H1 (cell line): ENCODE measurements at regions not wholly inside any gene's neighbourhood (a gene's known extent, or its start where the extent isn't known, plus 50 kb on each side); places are given as distances from the start of the nearest gene placed in this dataset.

Experiments used
- BRCA1 ChIP-seq: IDR thresholded peaks from 2 replicates; pipeline ENCODE4 v1.6.1; 2012; ENCODE audit warnings: low read depth, low read length, improper control_type of control experiment
- CBX8 ChIP-seq: fragments of 300-800, 300-1000 bp; sonication (generic); IDR thresholded peaks from 2 replicates; pipeline ENCODE4 v1.7.1; 2016; ENCODE audit warnings: low read depth, low read length, borderline replicate concordance
- KDM4A ChIP-seq: IDR thresholded peaks from one replicate; pipeline ENCODE4 v1.7.1; 2012; ENCODE audit warnings: low read depth, mild to moderate bottlenecking, moderate library complexity, low read length, inconsistent platforms; ENCODE audit not compliant: severe bottlenecking
- NANOG ChIP-seq: IDR thresholded peaks from 2 replicates; pipeline ENCODE4 v1.6.1; 2011; ENCODE audit warnings: low read length, low read depth, mild to moderate bottlenecking, inconsistent platforms; ENCODE audit not compliant: insufficient read depth, poor library complexity, severe bottlenecking
- POLR2AphosphoS5 ChIP-seq: IDR thresholded peaks from 2 replicates; pipeline ENCODE4 v1.6.1; 2011; ENCODE audit warnings: low read depth, low read length
- RXRA ChIP-seq: IDR thresholded peaks from 2 replicates; pipeline ENCODE4 v1.6.1; 2011; ENCODE audit warnings: low read depth, mild to moderate bottlenecking, low read length, moderate library complexity; ENCODE audit not compliant: insufficient read depth
- SAP30 ChIP-seq: fragments of 300-600 bp; sonication (generic); IDR thresholded peaks from 2 replicates; pipeline ENCODE4 v1.7.1; 2012; ENCODE audit warnings: low read length, moderate library complexity, mild to moderate bottlenecking, inconsistent platforms; ENCODE audit not compliant: insufficient read depth, insufficient replicate concordance
- SP2 ChIP-seq: IDR thresholded peaks from 2 replicates; pipeline ENCODE4 v1.6.1; 2012; ENCODE audit warnings: mild to moderate bottlenecking, low read length, inconsistent platforms
- YY1 ChIP-seq: IDR thresholded peaks from 2 replicates; pipeline ENCODE4 v1.6.1; 2011; ENCODE audit warnings: low read depth, mild to moderate bottlenecking, low read length
- TF ChIP-seq, protein P1 (sequence below): fragments of 300-600 bp; sonication (generic); IDR thresholded peaks from 2 replicates; pipeline ENCODE4 v1.7.1; 2012; ENCODE audit warnings: low read length, moderate library complexity, mild to moderate bottlenecking, inconsistent platforms; ENCODE audit not compliant: insufficient replicate concordance

DNA sequence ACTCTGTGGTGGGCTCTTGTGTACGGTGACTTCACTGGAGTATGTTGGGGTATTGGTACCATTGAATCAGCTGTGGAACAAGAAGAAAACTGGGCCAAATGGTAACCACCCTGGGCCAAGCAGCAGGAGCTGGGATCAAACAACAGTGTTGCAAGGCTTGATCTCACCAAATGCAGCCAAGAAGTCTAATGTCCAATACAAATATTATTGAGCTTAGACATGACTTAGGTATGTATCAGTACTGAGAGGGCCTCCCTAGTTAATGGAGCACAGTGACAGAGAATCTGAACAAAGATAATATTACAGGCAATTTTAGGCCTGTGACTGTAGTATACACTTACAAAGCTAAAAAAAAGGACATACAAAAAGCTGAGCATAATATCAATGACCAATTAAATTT lies 604.8 kb downstream of the PLA2G4A start (continued):
- TF ChIP-seq, protein P1, sequence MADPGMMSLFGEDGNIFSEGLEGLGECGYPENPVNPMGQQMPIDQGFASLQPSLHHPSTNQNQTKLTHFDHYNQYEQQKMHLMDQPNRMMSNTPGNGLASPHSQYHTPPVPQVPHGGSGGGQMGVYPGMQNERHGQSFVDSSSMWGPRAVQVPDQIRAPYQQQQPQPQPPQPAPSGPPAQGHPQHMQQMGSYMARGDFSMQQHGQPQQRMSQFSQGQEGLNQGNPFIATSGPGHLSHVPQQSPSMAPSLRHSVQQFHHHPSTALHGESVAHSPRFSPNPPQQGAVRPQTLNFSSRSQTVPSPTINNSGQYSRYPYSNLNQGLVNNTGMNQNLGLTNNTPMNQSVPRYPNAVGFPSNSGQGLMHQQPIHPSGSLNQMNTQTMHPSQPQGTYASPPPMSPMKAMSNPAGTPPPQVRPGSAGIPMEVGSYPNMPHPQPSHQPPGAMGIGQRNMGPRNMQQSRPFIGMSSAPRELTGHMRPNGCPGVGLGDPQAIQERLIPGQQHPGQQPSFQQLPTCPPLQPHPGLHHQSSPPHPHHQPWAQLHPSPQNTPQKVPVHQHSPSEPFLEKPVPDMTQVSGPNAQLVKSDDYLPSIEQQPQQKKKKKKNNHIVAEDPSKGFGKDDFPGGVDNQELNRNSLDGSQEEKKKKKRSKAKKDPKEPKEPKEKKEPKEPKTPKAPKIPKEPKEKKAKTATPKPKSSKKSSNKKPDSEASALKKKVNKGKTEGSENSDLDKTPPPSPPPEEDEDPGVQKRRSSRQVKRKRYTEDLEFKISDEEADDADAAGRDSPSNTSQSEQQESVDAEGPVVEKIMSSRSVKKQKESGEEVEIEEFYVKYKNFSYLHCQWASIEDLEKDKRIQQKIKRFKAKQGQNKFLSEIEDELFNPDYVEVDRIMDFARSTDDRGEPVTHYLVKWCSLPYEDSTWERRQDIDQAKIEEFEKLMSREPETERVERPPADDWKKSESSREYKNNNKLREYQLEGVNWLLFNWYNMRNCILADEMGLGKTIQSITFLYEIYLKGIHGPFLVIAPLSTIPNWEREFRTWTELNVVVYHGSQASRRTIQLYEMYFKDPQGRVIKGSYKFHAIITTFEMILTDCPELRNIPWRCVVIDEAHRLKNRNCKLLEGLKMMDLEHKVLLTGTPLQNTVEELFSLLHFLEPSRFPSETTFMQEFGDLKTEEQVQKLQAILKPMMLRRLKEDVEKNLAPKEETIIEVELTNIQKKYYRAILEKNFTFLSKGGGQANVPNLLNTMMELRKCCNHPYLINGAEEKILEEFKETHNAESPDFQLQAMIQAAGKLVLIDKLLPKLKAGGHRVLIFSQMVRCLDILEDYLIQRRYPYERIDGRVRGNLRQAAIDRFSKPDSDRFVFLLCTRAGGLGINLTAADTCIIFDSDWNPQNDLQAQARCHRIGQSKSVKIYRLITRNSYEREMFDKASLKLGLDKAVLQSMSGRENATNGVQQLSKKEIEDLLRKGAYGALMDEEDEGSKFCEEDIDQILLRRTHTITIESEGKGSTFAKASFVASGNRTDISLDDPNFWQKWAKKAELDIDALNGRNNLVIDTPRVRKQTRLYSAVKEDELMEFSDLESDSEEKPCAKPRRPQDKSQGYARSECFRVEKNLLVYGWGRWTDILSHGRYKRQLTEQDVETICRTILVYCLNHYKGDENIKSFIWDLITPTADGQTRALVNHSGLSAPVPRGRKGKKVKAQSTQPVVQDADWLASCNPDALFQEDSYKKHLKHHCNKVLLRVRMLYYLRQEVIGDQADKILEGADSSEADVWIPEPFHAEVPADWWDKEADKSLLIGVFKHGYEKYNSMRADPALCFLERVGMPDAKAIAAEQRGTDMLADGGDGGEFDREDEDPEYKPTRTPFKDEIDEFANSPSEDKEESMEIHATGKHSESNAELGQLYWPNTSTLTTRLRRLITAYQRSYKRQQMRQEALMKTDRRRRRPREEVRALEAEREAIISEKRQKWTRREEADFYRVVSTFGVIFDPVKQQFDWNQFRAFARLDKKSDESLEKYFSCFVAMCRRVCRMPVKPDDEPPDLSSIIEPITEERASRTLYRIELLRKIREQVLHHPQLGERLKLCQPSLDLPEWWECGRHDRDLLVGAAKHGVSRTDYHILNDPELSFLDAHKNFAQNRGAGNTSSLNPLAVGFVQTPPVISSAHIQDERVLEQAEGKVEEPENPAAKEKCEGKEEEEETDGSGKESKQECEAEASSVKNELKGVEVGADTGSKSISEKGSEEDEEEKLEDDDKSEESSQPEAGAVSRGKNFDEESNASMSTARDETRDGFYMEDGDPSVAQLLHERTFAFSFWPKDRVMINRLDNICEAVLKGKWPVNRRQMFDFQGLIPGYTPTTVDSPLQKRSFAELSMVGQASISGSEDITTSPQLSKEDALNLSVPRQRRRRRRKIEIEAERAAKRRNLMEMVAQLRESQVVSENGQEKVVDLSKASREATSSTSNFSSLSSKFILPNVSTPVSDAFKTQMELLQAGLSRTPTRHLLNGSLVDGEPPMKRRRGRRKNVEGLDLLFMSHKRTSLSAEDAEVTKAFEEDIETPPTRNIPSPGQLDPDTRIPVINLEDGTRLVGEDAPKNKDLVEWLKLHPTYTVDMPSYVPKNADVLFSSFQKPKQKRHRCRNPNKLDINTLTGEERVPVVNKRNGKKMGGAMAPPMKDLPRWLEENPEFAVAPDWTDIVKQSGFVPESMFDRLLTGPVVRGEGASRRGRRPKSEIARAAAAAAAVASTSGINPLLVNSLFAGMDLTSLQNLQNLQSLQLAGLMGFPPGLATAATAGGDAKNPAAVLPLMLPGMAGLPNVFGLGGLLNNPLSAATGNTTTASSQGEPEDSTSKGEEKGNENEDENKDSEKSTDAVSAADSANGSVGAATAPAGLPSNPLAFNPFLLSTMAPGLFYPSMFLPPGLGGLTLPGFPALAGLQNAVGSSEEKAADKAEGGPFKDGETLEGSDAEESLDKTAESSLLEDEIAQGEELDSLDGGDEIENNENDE = no peak
- TF ChIP-seq RXRA (no peak), SAP30 (no peak), CBX8 (no peak), SP2 (no peak), POLR2AphosphoS5 (no peak), YY1 (no peak), KDM4A (no peak), NANOG (no peak), BRCA1 (no peak)
